Activated T-helper 9 cell treated with anti-CD3 and anti-CD28 coated beads, Interleukin-2, amount 50 U/mL, for 16 hours (primary cell): ENCODE measurements at regions not wholly inside any gene's neighbourhood (a gene's known extent, or its start where the extent isn't known, plus 50 kb on each side); places are given as distances from the start of the nearest gene placed in this dataset.

Experiments used
- DNase-seq: peaks from one replicate; pipeline ENCODE4 v3.0.0-alpha.2; 2020; ENCODE audit warnings: low read depth

DNA sequence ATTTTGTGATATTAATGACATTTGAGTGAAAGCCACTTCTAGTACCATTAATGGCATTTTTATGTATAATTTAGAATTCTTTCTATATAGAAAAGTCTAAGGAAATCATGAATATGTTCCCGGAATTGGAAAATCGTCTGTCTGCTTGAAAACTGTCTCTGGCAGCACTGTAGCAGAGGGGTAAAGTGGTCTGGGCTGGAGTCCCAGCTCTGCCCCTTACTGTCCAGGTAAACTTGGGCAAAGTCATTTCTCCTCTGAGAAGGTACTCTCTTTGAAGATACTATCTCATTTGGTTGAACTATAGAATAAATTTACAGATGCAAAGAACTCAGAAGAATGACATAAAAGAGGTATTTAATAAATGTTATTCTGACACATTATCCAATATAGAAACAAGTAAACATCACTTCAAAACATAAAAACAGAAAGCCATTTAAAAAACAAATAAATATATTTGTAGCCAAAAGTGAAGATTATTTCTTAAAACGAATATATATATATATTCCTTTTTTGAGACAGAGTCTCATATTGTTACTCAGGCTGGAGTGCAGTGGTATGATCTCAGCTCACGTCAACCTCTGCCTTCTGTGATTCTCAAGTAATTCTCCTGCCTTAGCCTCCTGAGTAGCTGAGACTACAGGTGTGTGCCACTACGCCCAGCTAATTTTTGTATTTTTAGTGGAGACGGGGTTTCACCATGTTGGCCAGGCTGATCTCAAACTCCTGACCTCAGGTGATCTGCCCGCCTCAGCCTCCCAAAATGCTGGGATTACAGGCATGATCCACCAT, 149.8 kb upstream of the ITGA4 start:
- DNase-seq = no peak

GRCh38 chr2:181308766-181309515, 148.2 kb upstream of the ITGA4 start:
- DNase-seq = no peak

DNA sequence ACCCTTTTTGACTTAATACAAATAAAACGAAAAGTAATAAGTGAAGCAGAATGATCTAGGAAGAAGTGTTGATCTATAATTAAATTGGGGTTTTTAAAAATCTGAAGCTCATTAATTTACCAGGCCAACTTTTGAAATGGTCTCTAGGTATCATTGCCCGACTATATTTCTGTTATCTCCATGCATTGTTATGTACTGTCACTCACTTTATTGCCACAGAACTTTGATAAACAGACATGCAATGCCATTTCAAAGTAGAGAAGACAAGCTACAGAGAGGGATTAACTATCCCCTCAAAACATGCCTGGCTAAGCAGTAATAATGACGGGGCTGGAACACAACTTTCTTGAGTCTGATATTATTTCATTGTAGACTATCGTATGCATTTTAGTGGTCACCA, 147.6 kb upstream of the ITGA4 start:
- DNase-seq = no peak

DNA sequence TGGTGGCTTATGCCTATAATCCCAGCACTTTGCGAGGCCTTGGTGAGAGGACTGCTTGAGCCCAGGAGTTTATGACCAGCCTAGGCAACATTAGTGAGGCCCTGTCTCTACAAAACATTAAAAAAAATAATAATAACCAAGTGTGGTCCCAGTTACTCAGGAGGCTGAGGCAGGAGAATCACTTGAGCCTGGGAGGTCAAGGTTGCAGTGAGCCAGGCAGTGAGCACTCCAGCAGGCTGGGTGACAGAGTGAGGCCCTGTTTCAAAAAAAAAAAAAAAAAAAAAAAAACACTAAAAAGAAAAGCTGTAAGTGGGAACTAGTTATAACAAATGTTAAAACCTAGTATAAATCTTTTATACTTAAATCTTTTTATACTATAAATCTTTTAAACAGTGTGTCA, 146.2 kb upstream of the ITGA4 start:
- DNase-seq = no peak

DNA sequence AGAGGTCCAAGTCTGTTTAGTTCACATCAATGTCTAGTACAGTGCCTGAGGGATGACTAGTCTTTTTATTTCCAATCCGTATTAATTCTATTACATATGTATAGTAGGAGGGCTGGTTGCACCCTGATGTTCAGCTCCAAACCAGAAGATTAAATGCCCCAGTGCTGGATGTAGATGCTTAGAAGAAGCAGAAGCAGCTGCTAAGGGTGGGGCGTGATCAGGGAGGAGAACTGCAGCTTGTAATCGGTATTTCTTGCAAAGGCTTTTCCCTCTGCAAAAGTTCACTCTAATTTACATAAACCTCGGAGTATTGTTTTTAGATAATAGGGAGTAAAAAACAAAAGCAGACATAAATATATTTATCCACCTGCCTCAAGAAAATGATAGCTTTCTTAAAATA, 145.3 kb upstream of the ITGA4 start:
- DNase-seq = no peak

DNA sequence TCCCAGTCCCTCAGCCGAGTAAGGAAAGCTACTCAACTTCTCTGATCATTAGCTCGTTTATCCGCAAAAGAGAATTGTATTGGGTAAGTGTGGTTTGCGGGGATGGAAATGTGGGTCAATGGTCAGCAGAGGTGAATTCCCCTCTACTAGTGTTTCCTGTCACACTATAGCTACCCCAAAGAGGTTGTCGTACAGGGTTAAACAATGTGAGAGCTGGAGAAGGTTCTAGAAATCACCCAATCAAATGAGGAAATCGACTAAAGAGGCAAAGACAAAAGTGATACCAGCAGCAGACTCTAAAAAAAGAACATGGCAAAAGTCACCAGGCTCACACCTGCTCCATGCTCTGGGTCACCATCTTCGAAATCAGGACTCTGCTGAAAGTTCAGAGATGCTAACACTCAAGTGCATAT, 144.7 kb upstream of the ITGA4 start:
- DNase-seq = no peak

- no peak for DNase-seq
Observed at GRCh38 chr2:181313845-181314244, 143.3 kb upstream of the ITGA4 start.

- no peak for DNase-seq
Observed at GRCh38 chr2:181314551-181314950, 142.6 kb upstream of the ITGA4 start.

GRCh38 chr2:181317511-181317910, 139.7 kb upstream of the ITGA4 start:
- no peak for DNase-seq

- no peak for DNase-seq
Observed at GRCh38 chr2:181318504-181319280, 138.5 kb upstream of the ITGA4 start.

DNA sequence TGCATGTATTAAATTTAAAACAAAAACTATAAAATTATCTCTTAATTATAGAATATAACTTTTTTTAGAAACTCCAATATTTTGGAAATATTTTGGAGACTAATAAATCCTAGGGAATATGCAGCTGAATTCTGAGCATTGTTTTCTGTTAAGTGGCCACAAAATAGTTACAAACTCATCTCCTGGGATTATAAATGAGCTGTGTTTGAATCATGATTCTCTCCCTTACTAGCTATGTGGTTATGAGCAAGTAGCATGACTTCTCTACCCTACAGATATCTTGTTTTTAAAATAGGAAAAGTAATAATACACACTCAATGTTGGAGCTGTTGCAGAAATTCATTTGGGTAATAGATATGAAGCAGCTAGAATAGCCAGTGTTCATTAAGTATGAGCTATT, 137.9 kb upstream of the ITGA4 start:
- no peak for DNase-seq

GRCh38 chr2:181320638-181321037, 136.5 kb upstream of the ITGA4 start:
- DNase-seq = no peak

GRCh38 chr2:181324912-181325311, 132.3 kb upstream of the ITGA4 start:
- no peak for DNase-seq

GRCh38 chr2:181326661-181327060, 130.5 kb upstream of the ITGA4 start:
- no peak for DNase-seq

- no peak for DNase-seq
Observed at GRCh38 chr2:181330286-181330685, 126.9 kb upstream of the ITGA4 start.

DNA sequence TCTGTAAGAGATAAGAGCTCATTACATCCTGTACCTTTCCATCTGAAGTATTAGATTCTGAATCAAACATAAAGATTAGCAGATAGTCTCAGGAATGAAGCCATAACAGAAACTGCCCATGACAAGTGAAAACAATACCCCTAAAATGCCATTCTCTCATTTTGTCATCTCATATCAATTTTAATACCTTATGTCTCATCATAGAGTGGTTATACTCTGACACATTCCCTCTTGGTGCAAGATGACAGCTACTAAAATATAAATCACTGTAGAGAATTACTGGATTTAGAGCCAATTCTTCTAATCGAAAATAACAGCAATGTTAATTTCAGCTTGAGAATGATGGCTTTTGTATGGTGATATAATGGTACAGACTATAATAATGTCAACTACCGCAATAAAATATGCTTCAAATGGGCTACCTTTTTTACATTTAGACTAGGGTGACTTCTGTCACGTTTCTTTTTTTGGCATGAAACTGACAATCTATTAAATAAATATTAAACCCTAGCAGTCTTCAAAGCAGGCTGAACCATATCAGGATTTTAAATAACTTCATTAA, 125.1 kb upstream of the ITGA4 start:
- no peak for DNase-seq

GRCh38 chr2:181334158-181334826, 122.9 kb upstream of the ITGA4 start:
- no peak for DNase-seq

DNA sequence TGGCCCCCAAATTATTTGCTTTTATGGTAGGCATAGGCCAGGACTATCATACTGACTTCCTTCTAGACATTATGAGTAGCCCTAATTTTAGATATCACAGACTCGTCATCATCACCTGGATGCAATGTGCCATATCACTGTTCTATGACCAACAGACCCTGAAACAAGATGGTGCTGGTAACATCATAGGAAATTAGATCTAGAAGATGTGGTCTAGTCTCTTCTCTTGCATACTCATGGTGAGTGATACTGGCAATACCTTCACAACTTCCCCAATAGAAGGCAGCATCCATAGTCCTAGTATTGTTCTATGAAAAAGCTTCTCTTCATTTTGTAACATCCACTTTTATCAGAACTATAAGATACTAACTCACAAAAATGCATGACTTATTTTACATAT, 116.3 kb upstream of the ITGA4 start:
- DNase-seq = no peak

DNA sequence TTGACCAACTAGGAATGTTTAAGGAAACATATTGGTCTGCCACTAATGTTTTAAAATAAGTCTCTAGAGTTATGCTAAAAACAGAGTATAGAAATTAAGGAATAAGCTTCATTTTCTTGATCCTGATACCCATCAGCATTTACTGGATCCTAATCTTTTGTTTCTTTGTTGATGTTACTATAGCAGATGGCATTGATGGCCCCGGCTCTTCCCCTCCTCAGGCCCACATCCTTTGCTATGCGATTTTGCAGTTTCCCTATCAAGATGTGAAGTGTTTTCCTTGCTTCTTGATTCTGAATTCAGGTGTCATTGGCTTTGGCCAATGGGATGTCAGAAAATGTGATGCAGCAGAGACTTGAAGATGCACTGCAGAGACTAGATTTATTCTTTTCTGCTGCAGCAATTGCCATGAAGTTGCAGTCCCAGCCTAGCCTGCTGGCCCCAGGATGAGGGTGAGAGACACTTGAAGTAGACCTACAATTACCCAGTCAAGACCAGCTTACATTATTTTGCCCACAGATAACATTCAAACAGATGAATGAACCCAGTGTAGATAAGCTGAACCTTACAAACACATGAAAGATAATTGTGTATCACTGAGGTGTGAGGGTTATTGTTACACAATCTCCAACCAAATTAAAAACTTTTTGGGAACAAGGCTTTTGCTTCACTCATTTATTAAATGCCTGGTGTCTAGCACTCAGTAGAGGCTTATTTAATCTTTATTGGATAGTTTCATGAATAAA, 115.2 kb upstream of the ITGA4 start:
- DNase-seq = no peak

- no peak for DNase-seq
Observed at GRCh38 chr2:181348107-181348837, 108.9 kb upstream of the ITGA4 start.

DNA sequence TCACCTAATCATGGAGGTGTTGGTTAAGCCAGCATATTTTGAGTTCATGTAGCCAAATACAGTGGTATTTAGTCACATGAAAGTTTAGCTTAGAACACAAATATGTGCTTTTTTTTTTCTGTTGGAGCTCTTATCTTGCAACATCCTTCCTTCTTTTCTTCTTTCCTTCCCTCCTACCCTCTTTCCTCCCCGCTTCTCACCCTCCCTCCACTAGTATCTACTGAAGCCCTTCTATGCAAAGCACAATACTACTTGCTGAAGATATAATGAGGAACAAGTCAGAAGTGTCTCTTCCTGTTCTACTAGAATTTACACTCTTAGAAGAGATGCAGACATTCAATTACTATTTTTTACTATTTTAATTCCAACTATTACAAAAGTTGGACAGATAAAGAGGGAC, 105.0 kb upstream of the ITGA4 start:
- no peak for DNase-seq
